ENCODE measurements at regions not wholly inside any gene's neighbourhood (a gene's known extent, or its start where the extent isn't known, plus 50 kb on each side); places are given as distances from the start of the nearest gene placed in this dataset.

DNA sequence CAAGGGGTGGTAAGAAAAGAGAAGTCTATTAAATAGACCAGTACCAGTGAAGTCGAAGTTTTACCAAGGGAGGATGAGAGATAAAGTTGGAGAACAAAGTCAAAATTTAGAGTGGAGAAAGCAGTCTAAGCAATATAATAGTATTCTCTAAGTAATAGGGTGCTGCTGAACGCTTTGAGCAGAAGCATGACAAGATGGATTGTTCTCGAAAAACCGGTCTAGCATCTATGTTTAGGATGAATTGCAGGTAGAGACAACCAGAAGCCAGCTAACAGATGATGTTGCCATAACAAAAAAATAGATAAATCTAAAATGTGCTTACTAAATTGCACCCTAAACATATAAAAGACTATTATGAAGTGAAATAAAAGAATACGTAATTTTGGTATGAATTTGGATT lies 237.0 kb downstream of the PRELID2 start:
- TF ChIP-seq CTCF (IDR thresholded peaks at IDR 0.05) = no peak

DNA sequence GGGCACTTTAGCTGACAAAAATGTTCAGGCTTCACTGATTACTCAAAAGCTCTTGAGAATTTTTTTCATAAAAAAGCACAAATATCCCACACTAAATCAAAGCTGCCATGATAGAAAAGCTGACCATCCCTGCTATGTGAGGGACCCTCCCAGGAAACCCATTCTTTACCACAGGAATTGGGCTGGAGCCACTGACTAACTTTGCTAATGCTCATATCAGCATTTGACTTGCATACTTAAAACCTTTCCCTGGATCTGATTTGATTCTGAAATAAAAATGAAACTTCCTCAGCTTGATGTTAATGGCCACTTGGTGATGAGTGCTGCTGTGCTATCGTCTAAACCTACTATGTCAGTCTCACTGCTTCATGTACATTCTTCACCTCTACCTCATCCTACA lies 243.6 kb downstream of the PRELID2 start:
- no peak for TF ChIP-seq CTCF (IDR thresholded peaks at IDR 0.05)

- TF ChIP-seq CTCF (IDR thresholded peaks at IDR 0.05) = no peak
Measured at GRCh38 chr5:145589063-145589462, 246.1 kb downstream of the PRELID2 start.

DNA sequence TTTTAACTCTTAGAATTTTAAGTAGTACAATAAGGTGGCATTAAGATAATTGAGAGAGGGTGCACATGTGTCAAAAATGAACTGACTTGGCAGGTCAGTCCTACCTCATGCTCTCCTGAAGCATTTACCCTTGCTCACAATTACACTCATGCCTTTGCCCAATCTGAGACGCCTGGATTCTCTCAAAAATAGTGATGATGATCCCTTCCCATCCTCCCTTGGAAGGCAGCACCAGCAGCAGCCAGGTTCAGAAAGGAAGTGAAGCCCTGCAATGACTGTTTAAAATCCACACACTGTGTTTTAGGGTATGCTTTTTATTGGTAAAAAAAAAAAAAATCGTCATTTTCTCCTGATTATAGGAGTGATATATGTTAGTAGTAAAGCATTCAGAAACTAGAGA lies 246.6 kb downstream of the PRELID2 start:
- TF ChIP-seq CTCF (IDR thresholded peaks at IDR 0.05) = no peak

GRCh38 chr5:145588113-145588512 lies 247.0 kb downstream of the PRELID2 start:
- no peak for TF ChIP-seq CTCF (IDR thresholded peaks at IDR 0.05)

GRCh38 chr5:145587710-145588109 lies 247.4 kb downstream of the PRELID2 start:
- TF ChIP-seq CTCF (IDR thresholded peaks at IDR 0.05) = no peak

DNA sequence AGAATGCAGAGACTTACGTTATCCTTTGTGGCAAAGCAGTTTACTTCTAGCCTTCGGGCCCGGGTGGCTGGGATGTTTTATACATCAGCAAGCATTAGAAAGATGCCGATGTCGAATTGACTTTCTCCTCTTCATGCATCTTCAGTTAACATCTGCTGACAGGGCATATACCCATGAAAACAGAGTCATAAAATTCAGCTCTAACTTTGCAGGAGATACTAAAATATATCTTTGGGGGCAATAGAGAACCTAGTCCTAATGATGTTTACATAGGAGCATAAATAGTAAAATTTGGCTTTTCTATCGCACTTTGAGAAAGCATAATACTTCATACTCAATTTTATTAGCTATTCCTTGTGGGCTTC lies 247.9 kb downstream of the PRELID2 start:
- no peak for TF ChIP-seq CTCF (IDR thresholded peaks at IDR 0.05)

GRCh38 chr5:145586661-145587307 lies 248.4 kb downstream of the PRELID2 start:
- no peak for TF ChIP-seq CTCF (IDR thresholded peaks at IDR 0.05)

All from LNCAP (cell line).